Activated CD8-positive, alpha-beta memory T cell treated with anti-CD3 and anti-CD28 coated beads for 4 hours (primary cell): ENCODE measurements at regions not wholly inside any gene's neighbourhood (a gene's known extent, or its start where the extent isn't known, plus 50 kb on each side); places are given as distances from the start of the nearest gene placed in this dataset.

ENCODE experiments used
- DNase-seq, 2 donors: peaks; one replicate each; pipeline ENCODE4 v3.0.0-alpha.2; 2020; ENCODE audit warnings: low read depth in 2 of 2

- no peak for DNase-seq
Observed at GRCh38 chr10:43000651-43001426, 76.0 kb upstream of the RET start.

- no peak for DNase-seq
Observed at GRCh38 chr10:43001427-43001795, 75.5 kb upstream of the RET start.

DNA sequence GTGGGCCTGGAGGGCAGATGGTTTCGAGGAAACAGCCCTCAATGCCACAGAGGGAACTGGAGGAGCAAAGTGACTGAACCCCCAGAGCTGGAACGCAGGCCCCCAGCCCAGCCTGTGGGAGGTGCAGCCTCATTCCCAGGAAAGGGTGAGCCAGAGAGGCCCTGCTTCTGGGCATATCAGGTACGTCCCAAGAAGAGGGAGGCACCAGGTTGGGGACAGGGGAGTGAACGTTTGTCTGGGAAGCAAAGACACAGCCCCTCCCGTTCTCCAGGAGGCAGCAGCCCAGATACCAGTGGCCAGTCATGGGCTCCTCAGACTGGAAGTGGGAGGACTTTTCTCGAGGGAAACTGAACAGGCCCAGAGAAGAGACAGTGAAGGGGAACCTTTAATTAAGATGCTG is 74.3 kb upstream of the RET start:
- DNase-seq = no peak

DNA sequence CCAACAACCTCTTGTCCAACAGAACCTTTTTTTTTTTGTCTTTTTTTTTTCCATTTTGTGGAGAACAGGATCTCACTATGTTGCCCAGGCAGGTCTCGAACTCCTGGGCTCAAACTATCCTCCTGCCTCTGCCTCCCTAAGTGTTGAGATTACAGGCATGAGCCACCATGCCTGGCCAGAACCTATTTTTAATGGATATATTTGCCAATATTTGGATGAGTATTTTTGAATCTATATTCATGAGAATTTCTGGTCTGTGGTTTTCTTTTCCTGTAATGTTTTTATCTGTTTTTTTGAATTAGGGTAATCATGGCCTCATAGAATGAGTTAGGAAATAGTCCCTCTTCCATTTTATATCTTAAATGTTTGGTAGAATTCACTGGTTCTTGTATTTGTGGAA is 70.4 kb upstream of the RET start:
- DNase-seq = no peak

- no peak for DNase-seq
Observed at GRCh38 chr10:43012578-43012977, 64.3 kb upstream of the RET start.

DNA sequence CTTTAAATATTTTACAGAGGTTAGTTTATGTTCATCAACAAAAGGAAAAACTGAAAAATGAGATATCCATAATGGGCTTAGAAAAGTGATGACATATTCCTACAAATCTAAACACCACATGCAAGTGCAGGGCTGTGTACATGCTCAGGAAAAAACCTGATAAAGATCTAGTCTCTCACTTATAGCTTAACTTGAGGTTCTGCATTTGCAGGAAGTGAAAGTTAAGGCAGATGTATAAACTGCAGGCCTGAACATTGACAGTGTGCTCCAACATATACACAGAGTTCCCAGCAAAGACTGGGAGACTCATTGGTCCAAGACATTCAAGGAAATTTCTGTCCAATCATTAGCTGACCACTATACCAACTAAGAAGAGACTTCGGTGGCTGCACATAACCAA is 63.8 kb upstream of the RET start:
- no peak for DNase-seq

GRCh38 chr10:43024524-43024923 is 52.3 kb upstream of the RET start:
- no peak for DNase-seq

DNA sequence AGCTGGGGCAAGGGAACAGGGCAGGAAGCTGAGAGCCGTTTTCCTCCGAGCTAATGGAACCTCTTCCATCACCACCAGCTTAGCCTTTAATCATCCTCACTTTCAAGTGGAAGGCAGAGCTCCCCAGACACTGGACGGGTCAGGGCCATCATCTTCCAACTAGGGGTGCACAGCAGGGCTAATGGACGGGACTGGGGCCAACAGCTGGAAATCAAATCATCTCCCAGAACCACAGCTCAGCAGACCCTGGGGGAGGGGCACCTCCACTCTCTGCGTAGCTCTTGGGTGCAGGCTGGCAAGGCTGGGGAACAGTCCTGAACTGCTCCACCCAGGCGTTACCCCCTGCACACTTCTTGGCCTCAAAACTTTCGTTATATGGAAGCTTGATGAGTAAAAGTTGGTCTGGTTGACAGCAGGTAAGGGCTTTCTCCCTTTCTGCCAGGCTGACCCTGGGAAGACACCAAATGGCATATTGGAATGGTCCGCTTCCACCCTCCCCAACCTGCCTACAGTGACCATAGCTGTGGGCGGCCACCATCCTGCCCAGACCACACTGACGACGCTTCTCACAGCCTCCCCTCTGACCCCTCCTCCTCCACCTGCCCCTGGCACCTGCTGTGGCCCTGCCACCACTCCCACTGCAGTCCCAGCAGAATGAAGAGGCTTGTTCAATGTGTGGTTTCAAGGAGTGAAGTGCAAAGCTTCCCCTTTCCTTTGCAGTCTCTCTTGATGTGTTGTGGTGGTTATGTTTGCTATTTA is 51.7 kb upstream of the RET start:
- no peak for DNase-seq

- no peak for DNase-seq
Observed at GRCh38 chr10:43026039-43026973, 50.6 kb upstream of the RET start.
